ENCODE measurements at regions not wholly inside any gene's neighbourhood (a gene's known extent, or its start where the extent isn't known, plus 50 kb on each side); places are given as distances from the start of the nearest gene placed in this dataset.

GRCh38 chr5:107010060-107010459 is 660.7 kb downstream of the EFNA5 start:
- POLR2A ChIA-PET (ENCODE audit: unreplicated experiment): no interaction called here
- Histone ChIP-seq H3K36me3 (ENCODE audit: control insufficient read depth, insufficient read depth, low read length) (no peaks in the 10 kb centered on the region), H2BK20ac (ENCODE audit: low read depth, low read length) (no peak overlapping the region), H4K5ac (ENCODE audit: low read depth, low read length) (no peak overlapping the region), H3K4me3 (ENCODE audit: insufficient read depth, low read depth, low read length) (no peak overlapping the region), H3K23ac (ENCODE audit: low read depth, low read length) (no peak overlapping the region), H3K14ac (replicated peaks; ENCODE audit: low read depth, low read length) (no peak overlapping the region), H3K9me1 (ENCODE audit: insufficient read depth, low read length) (no peaks in the 10 kb centered on the region), H4K8ac (ENCODE audit: low read depth in 2 of 2, low read length in 2 of 2) (no peak overlapping the region), H2AFZ (replicated peaks; ENCODE audit: low read length, poor library complexity) (no peak overlapping the region), H4K20me1 (ENCODE audit: insufficient read depth, low read length) (no peaks in the 10 kb centered on the region), H3K4me1 (ENCODE audit: control insufficient read depth, insufficient read depth, low read length) (no peaks in the 10 kb centered on the region), H3K27ac (ENCODE audit: insufficient read depth, low read length) (no peak overlapping the region), H3K9ac (ENCODE audit: low read depth, low read length) (no peak overlapping the region), H2BK5ac (ENCODE audit: low read depth, low read length, poor library complexity, severe bottlenecking) (no peak overlapping the region), H2BK15ac (ENCODE audit: low read depth, low read length) (no peak overlapping the region), H2AK9ac (replicated peaks; ENCODE audit: low read depth, low read length, poor library complexity) (no peak overlapping the region), H3K18ac (ENCODE audit: low read depth, low read length) (no peak overlapping the region), H3K79me1 (ENCODE audit: low read depth in 1 of 2, low read length in 2 of 2) (no peaks in the 10 kb centered on the region), H3K56ac (ENCODE audit: extremely low read depth, insufficient read depth, low read length) (no peak overlapping the region), H3K9me3 (ENCODE audit: control insufficient read depth, insufficient read depth, low read length) (no peaks in the 10 kb centered on the region), H2AK5ac (ENCODE audit: low read depth, low read length) (no peak overlapping the region), H4K91ac (ENCODE audit: insufficient read depth, low read depth, low read length) (no peak overlapping the region), H3K27me3 (ENCODE audit: control insufficient read depth, insufficient read depth, low read length) (no peaks in the 10 kb centered on the region), H3K4me2 (ENCODE audit: low read depth, low read length) (no peak overlapping the region), H3K4ac (ENCODE audit: low read depth, low read length) (no peak overlapping the region), H2BK120ac (ENCODE audit: low read depth, low read length) (no peak overlapping the region)
- no peak for TF ChIP-seq RAD21 (IDR thresholded peaks at IDR 0.05; ENCODE audit: low read length)
- TF ChIP-seq USF2 (IDR thresholded peaks at IDR 0.05; ENCODE audit: low read depth, low read length): no peak
- TF ChIP-seq POLR2A (IDR thresholded peaks at IDR 0.05; ENCODE audit: low read depth, low read length): no peak
- no peak for TF ChIP-seq FOS (IDR thresholded peaks at IDR 0.05; ENCODE audit: low read depth, low read length)
- no peak for TF ChIP-seq BHLHE40 (IDR thresholded peaks at IDR 0.05; ENCODE audit: low read depth, low read length)
- no peak for TF ChIP-seq RCOR1 (IDR thresholded peaks at IDR 0.05; ENCODE audit: insufficient replicate concordance, low read length)
- no peak for TF ChIP-seq SMC3 (IDR thresholded peaks at IDR 0.05; ENCODE audit: low read depth, low read length)
- TF ChIP-seq MAFK (IDR thresholded peaks at IDR 0.05; ENCODE audit: low read depth, low read length): no peak
- TF ChIP-seq CHD1 (IDR thresholded peaks at IDR 0.05; ENCODE audit: low read depth, low read length): no peak
- no peak for TF ChIP-seq NFE2L2 (IDR thresholded peaks at IDR 0.05; ENCODE audit: low read depth, low read length)
- no peak for TF ChIP-seq MAZ (IDR thresholded peaks at IDR 0.05; ENCODE audit: borderline replicate concordance, low read depth, low read length)
- no peak for TF ChIP-seq CEBPB (IDR thresholded peaks at IDR 0.05; ENCODE audit: low read depth, low read length)
- TF ChIP-seq RFX5 (IDR thresholded peaks at IDR 0.05; ENCODE audit: low read depth, low read length): no peak
- no peak for TF ChIP-seq MXI1 (IDR thresholded peaks at IDR 0.05; ENCODE audit: borderline replicate concordance, low read depth, low read length)
- no peak for TF ChIP-seq ELK1 (IDR thresholded peaks at IDR 0.05; ENCODE audit: borderline replicate concordance, low read depth, low read length)
- TF ChIP-seq CTCF (conservative IDR thresholded peaks at IDR 0.05; ENCODE audit: low read depth, low read length): no peak
- no TSS peak for BruUV-seq (replicated peaks)
- intact Hi-C loops (cut with micrococcal nuclease): no loop called here
- no peak for ATAC-seq (ENCODE audit: low read depth)
- DNase-seq: no peak
- CTCF ChIA-PET: no interaction called here
- WGBS, 2 experiments (ENCODE audit: extremely low coverage in 2 of 2, insufficient read length in 1 of 2): no CpG with 5 or more reads among the region's 6 CpGs
- in situ Hi-C loops (cut with MboI; ENCODE audit: low sequenced_read_pairs): no loop called here
- dilution Hi-C loops (cut with HindIII; ENCODE audit: low sequenced_read_pairs, unreplicated experiment): no loop called here

Measured in IMR-90 (cell line).